Naive thymus-derived CD8-positive, alpha-beta T cell (primary cell): ENCODE measurements at regions not wholly inside any gene's neighbourhood (a gene's known extent, or its start where the extent isn't known, plus 50 kb on each side); places are given as distances from the start of the nearest gene placed in this dataset.

Experiments
- ATAC-seq, 2 donors: fragments of 150-1000 bp; cut with Tn5 transposase in 1 of 2; sonication (Bioruptor Pico), chemical (Tn5 transposase) in 1 of 2; 1 replicate in 1 of 2; 2 replicates in 1 of 2; pipeline ENCODE4 v1.10.0; 2021; ENCODE audit warnings: mild to moderate bottlenecking in 2 of 2, moderate library complexity in 2 of 2
- POLR2A ChIA-PET: fragments of 350-600 bp; sonication (Branson Sonifier 250); formaldehyde crosslinking; loops from one replicate; lab custom pipeline; 2021; ENCODE audit warnings: antibody characterized with exemption; lab: Charles Lee
- DNase-seq, 10 donors: peaks; one replicate each; pipeline versions ENCODE4 v3.0.0 to v3.0.0-alpha.2; 2020 to 2022
- H3K27ac Mint-ChIP-seq, 10 donors: one replicate each; pipeline ENCODE4 v1.8.0; 2020 to 2022; ENCODE audit warnings: mild to moderate bottlenecking in 10 of 10, mixed read lengths in 10 of 10, moderate library complexity in 4 of 10, inconsistent platforms in 1 of 10
- H3K27me3 Mint-ChIP-seq, 5 donors: one replicate each; pipeline ENCODE4 v1.8.0; 2021 to 2022; ENCODE audit warnings: mixed read lengths in 5 of 5
- H3K36me3 Mint-ChIP-seq, 3 donors: one replicate each; pipeline ENCODE4 v1.8.0; 2020 to 2022; ENCODE audit warnings: mixed read lengths in 3 of 3, mild to moderate bottlenecking in 2 of 3, inconsistent platforms in 1 of 3
- H3K4me1 Mint-ChIP-seq, 4 donors: one replicate each; pipeline ENCODE4 v1.8.0; 2021 to 2022; ENCODE audit warnings: mixed read lengths in 4 of 4
- H3K4me3 Mint-ChIP-seq, 10 donors: one replicate each; pipeline ENCODE4 v1.8.0; 2020 to 2022; ENCODE audit warnings: mild to moderate bottlenecking in 10 of 10, mixed read lengths in 10 of 10, moderate library complexity in 6 of 10, inconsistent platforms in 1 of 10
- H3K9me3 Mint-ChIP-seq, 9 donors: one replicate each; pipeline ENCODE4 v1.8.0; 2020 to 2022; ENCODE audit warnings: mixed read lengths in 9 of 9, mild to moderate bottlenecking in 3 of 9, inconsistent platforms in 1 of 9, moderate library complexity in 1 of 9

- POLR2A ChIA-PET = no interaction called here
- Mint-ChIP-seq H3K4me1 (peaks cover 0 to 4% (median 2%) of the 10 kb centered on the region in 4 donors), H3K27ac (peak overlapping the region in 2 of 10 donors; percentile 33 to 51), H3K36me3 (peaks cover 0 to 19% (median 17%) of the 10 kb centered on the region in 3 donors), H3K9me3 (peaks cover 8 to 32% (median 24%) of the 10 kb centered on the region in 9 donors), H3K4me3 (no peak overlapping the region), H3K27me3 (no peaks in the 10 kb centered on the region)
- DNase-seq (no peak), ATAC-seq (no peak)
Measured at GRCh38 chr1:229079016-229079595, 191.8 kb upstream of the RAB4A start.

- DNase-seq (no peak), ATAC-seq (no peak)
- H3K36me3 Mint-ChIP-seq = peaks cover 0 to 20% (median 19%) of the 10 kb centered on the region in 3 donors
- H3K27ac Mint-ChIP-seq = peak overlapping the region in 2 of 10 donors; percentile 1 to 63
- peaks cover 0 to 4% (median 2%) of the 10 kb centered on the region in 4 donors for H3K4me1 Mint-ChIP-seq
- no peaks in the 10 kb centered on the region for H3K27me3 Mint-ChIP-seq
- H3K4me3 Mint-ChIP-seq = no peak overlapping the region
- H3K9me3 Mint-ChIP-seq = peaks cover 11 to 38% (median 24%) of the 10 kb centered on the region in 9 donors
- POLR2A ChIA-PET = no interaction called here
Measured at GRCh38 chr1:229080361-229080760, 190.6 kb upstream of the RAB4A start.

GRCh38 chr1:229085291-229085690 lies 185.6 kb upstream of the RAB4A start:
- ATAC-seq = no peak
- DNase-seq = no peak
- H3K27me3 Mint-ChIP-seq = peaks cover 0 to 4% (median 0%) of the 10 kb centered on the region in 5 donors
- POLR2A ChIA-PET = no interaction called here
- no peak overlapping the region for H3K4me3 Mint-ChIP-seq
- H3K4me1 Mint-ChIP-seq = peaks cover 0 to under 1% (median 0%) of the 10 kb centered on the region in 4 donors
- H3K27ac Mint-ChIP-seq = no peak overlapping the region
- peaks cover 0 to 20% (median 19%) of the 10 kb centered on the region in 3 donors for H3K36me3 Mint-ChIP-seq
- H3K9me3 Mint-ChIP-seq = peaks cover 11 to 38% (median 24%) of the 10 kb centered on the region in 9 donors

- Mint-ChIP-seq H3K4me1 (peaks cover 0 to 4% (median 0%) of the 10 kb centered on the region in 4 donors), H3K27ac (no peak overlapping the region), H3K4me3 (no peak overlapping the region), H3K9me3 (peaks cover 11 to 37% (median 24%) of the 10 kb centered on the region in 9 donors), H3K27me3 (peaks cover 0 to 4% (median 0%) of the 10 kb centered on the region in 5 donors), H3K36me3 (peaks cover 0 to 20% (median 19%) of the 10 kb centered on the region in 3 donors)
- POLR2A ChIA-PET = no interaction called here
- ATAC-seq (no peak), DNase-seq (no peak)
Measured at GRCh38 chr1:229086091-229086490, 184.8 kb upstream of the RAB4A start.

- no peak for DNase-seq
- H3K9me3 Mint-ChIP-seq = peaks cover 10 to 31% (median 21%) of the 10 kb centered on the region in 9 donors
Measured at GRCh38 chr1:229086686-229087085, 184.2 kb upstream of the RAB4A start.

GRCh38 chr1:229087339-229087738 lies 183.6 kb upstream of the RAB4A start:
- peaks cover 6 to 24% (median 16%) of the 10 kb centered on the region in 9 donors for H3K9me3 Mint-ChIP-seq
- POLR2A ChIA-PET = no interaction called here
- no peak for ATAC-seq
- peaks cover 0 to 4% (median 0%) of the 10 kb centered on the region in 5 donors for H3K27me3 Mint-ChIP-seq
- H3K4me1 Mint-ChIP-seq = peaks cover under 1 to 5% (median 4%) of the 10 kb centered on the region in 4 donors
- no peak overlapping the region for H3K4me3 Mint-ChIP-seq
- no peak for DNase-seq
- H3K36me3 Mint-ChIP-seq = peaks cover 0 to 16% (median 12%) of the 10 kb centered on the region in 3 donors
- no peak overlapping the region for H3K27ac Mint-ChIP-seq

More at GRCh38 chr1:229086686-229087085, 184.2 kb upstream of the RAB4A start:
- POLR2A ChIA-PET = no interaction called here
- no peak overlapping the region for H3K4me3 Mint-ChIP-seq
- H3K36me3 Mint-ChIP-seq = peaks cover 0 to 20% (median 14%) of the 10 kb centered on the region in 3 donors
- no peak for ATAC-seq
- no peak overlapping the region for H3K27ac Mint-ChIP-seq
- peaks cover 0 to 5% (median 2%) of the 10 kb centered on the region in 4 donors for H3K4me1 Mint-ChIP-seq
- H3K27me3 Mint-ChIP-seq = peaks cover 0 to 4% (median 0%) of the 10 kb centered on the region in 5 donors

GRCh38 chr1:229087906-229088305 lies 183.0 kb upstream of the RAB4A start:
- no peak overlapping the region for H3K27ac Mint-ChIP-seq
- DNase-seq (no peak), ATAC-seq (no peak)
- H3K27me3 Mint-ChIP-seq = peaks cover 0 to 4% (median 0%) of the 10 kb centered on the region in 5 donors
- peaks cover 0 to 10% (median 6%) of the 10 kb centered on the region in 3 donors for H3K36me3 Mint-ChIP-seq
- no peak overlapping the region for H3K4me3 Mint-ChIP-seq
- H3K4me1 Mint-ChIP-seq = peaks cover 6 to 11% (median 9%) of the 10 kb centered on the region in 4 donors
- H3K9me3 Mint-ChIP-seq = peaks cover 3 to 19% (median 10%) of the 10 kb centered on the region in 9 donors
- POLR2A ChIA-PET = no interaction called here

GRCh38 chr1:229088711-229089110 lies 182.2 kb upstream of the RAB4A start:
- peak overlapping the region in 1 of 10 donors; percentile 4 for H3K27ac Mint-ChIP-seq
- peaks cover 3 to 11% (median 5%) of the 10 kb centered on the region in 9 donors for H3K9me3 Mint-ChIP-seq

GRCh38 chr1:229089586-229090208 lies 181.2 kb upstream of the RAB4A start:
- ATAC-seq (no peak), DNase-seq (no peak)
- POLR2A ChIA-PET = no interaction called here
- Mint-ChIP-seq H3K4me1 (peaks cover 11 to 18% (median 12%) of the 10 kb centered on the region in 4 donors), H3K27me3 (peaks cover 0 to 4% (median 0%) of the 10 kb centered on the region in 5 donors), H3K4me3 (no peak overlapping the region), H3K36me3 (no peaks in the 10 kb centered on the region), H3K9me3 (peaks cover 0 to under 1% (median 0%) of the 10 kb centered on the region in 9 donors), H3K27ac (no peak overlapping the region)

More at GRCh38 chr1:229088711-229089110, 182.2 kb upstream of the RAB4A start:
- POLR2A ChIA-PET = no interaction called here
- H3K36me3 Mint-ChIP-seq = peaks cover 0 to 6% (median 0%) of the 10 kb centered on the region in 3 donors
- DNase-seq (no peak), ATAC-seq (no peak)
- H3K4me1 Mint-ChIP-seq = peaks cover 11 to 18% (median 12%) of the 10 kb centered on the region in 4 donors
- no peak overlapping the region for H3K4me3 Mint-ChIP-seq
- H3K27me3 Mint-ChIP-seq = peaks cover 0 to 4% (median 0%) of the 10 kb centered on the region in 5 donors

GRCh38 chr1:229091721-229092136 lies 179.2 kb upstream of the RAB4A start:
- Mint-ChIP-seq H3K9me3 (no peaks in the 10 kb centered on the region), H3K4me3 (no peak overlapping the region), H3K27me3 (peaks cover 0 to under 1% (median 0%) of the 10 kb centered on the region in 5 donors), H3K36me3 (no peaks in the 10 kb centered on the region), H3K4me1 (peaks cover 11 to 18% (median 12%) of the 10 kb centered on the region in 4 donors), H3K27ac (peak overlapping the region in 1 of 10 donors; percentile 64)
- POLR2A ChIA-PET = no interaction called here
- no peak for ATAC-seq
- no peak for DNase-seq

GRCh38 chr1:229092377-229093237 lies 178.3 kb upstream of the RAB4A start:
- Mint-ChIP-seq H3K9me3 (peaks cover 0 to under 1% (median 0%) of the 10 kb centered on the region in 9 donors), H3K36me3 (no peaks in the 10 kb centered on the region), H3K4me3 (peak overlapping the region in 2 of 10 donors; percentile 4 to 39), H3K27ac (peak overlapping the region in 8 of 10 donors; percentile 4 to 82 (median 54)), H3K27me3 (peaks cover 0 to under 1% (median 0%) of the 10 kb centered on the region in 5 donors), H3K4me1 (peaks cover 11 to 18% (median 13%) of the 10 kb centered on the region in 4 donors)
- DNase-seq (peak in 3 of 10 donors; percentile 11 to 26 (median 25)), ATAC-seq (peak in 1 of 2 donors; percentile 67)
- POLR2A ChIA-PET = interaction anchor here (1.4 kb wide), 1 partner anchor 9 kb away, joined by 5 read pairs; no protein-coding TSS in a partner anchor

- H3K27ac Mint-ChIP-seq = peak overlapping the region in 8 of 10 donors; percentile 4 to 82 (median 48)
- H3K36me3 Mint-ChIP-seq = no peaks in the 10 kb centered on the region
- no peak for ATAC-seq
- peaks cover 11 to 18% (median 15%) of the 10 kb centered on the region in 4 donors for H3K4me1 Mint-ChIP-seq
- no peak overlapping the region for H3K4me3 Mint-ChIP-seq
- peaks cover 0 to 3% (median 0%) of the 10 kb centered on the region in 9 donors for H3K9me3 Mint-ChIP-seq
- peaks cover 0 to 2% (median 0%) of the 10 kb centered on the region in 5 donors for H3K27me3 Mint-ChIP-seq
- POLR2A ChIA-PET = interaction anchor here (1.4 kb wide), 1 partner anchor 9 kb away, joined by 5 read pairs; no protein-coding TSS in a partner anchor
- no peak for DNase-seq
Measured at GRCh38 chr1:229093238-229093540, 177.7 kb upstream of the RAB4A start.
